GM10248 (cell line): ENCODE measurements at regions not wholly inside any gene's neighbourhood (a gene's known extent, or its start where the extent isn't known, plus 50 kb on each side); places are given as distances from the start of the nearest gene placed in this dataset.
"Not testable (repeated sequence)": the region's sequence is repeated elsewhere in the genome, so short reads cannot be mapped to it uniquely, and the experiment has no call there.

Source experiments
- CTCF ChIA-PET: fragments of 300-600 bp; sonication (Branson Sonifier 250); formaldehyde crosslinking; extraction: SDS; loops from one replicate; lab custom pipeline; 2021; ENCODE audit warnings: antibody characterized with exemption; lab: Yijun Ruan, JAX
- POLR2A ChIA-PET: fragments of 350-650 bp; sonication (Branson Sonifier 250); formaldehyde crosslinking; extraction: SDS; loops from one replicate; lab custom pipeline; 2020; ENCODE audit warnings: antibody characterized with exemption; lab: Yijun Ruan, JAX
- DNase-seq: peaks from one replicate; pipeline ENCODE4 v3.0.0; 2012; ENCODE audit errors: extremely low spot score
- TF ChIP-seq, protein P1 (sequence below): IDR thresholded peaks from 2 replicates; pipeline ENCODE4 v1.5.1; 2012; ENCODE audit warnings: mild to moderate bottlenecking, low read depth; ENCODE audit errors: extremely low read depth, missing control alignments, control extremely low read depth

DNA sequence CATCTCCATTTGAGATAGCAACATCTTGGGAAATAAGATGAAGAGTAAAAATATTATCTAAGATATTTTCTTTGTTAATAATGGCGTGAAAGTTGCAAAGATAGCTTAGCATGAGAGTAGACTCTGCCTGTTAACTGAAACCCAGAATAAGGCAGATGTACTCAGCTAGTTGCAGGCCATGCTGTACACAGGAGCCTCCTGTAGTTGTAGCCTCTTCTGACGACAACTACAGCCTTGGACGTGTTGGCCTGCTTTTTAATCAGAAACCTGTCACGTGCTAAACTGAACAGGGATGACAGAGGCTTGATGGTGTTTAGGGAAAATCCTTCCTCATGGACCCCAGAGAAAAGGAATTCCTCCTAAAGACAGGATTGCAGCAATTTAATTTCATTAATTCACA lies 155.1 kb upstream of the TMEM229A start:
- ChIA-PET POLR2A (no interaction called here), CTCF (interaction anchor here (2.7 kb wide), 1 partner anchor 16 kb away, joined by 11 read pairs; no protein-coding TSS in a partner anchor)
- DNase-seq, result no peak
- TF ChIP-seq, protein P1, sequence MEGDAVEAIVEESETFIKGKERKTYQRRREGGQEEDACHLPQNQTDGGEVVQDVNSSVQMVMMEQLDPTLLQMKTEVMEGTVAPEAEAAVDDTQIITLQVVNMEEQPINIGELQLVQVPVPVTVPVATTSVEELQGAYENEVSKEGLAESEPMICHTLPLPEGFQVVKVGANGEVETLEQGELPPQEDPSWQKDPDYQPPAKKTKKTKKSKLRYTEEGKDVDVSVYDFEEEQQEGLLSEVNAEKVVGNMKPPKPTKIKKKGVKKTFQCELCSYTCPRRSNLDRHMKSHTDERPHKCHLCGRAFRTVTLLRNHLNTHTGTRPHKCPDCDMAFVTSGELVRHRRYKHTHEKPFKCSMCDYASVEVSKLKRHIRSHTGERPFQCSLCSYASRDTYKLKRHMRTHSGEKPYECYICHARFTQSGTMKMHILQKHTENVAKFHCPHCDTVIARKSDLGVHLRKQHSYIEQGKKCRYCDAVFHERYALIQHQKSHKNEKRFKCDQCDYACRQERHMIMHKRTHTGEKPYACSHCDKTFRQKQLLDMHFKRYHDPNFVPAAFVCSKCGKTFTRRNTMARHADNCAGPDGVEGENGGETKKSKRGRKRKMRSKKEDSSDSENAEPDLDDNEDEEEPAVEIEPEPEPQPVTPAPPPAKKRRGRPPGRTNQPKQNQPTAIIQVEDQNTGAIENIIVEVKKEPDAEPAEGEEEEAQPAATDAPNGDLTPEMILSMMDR, result no peak

GRCh38 chr7:124183649-124184048 lies 150.8 kb upstream of the TMEM229A start:
- no peak for DNase-seq
- TF ChIP-seq, protein P1, result no peak
- ChIA-PET POLR2A (no interaction called here), CTCF (interaction anchor here (1.5 to 1.9 kb wide), 2 partner anchors 9 to 13 kb away, joined by 5 to 7 read pairs; no protein-coding TSS in a partner anchor)

DNA sequence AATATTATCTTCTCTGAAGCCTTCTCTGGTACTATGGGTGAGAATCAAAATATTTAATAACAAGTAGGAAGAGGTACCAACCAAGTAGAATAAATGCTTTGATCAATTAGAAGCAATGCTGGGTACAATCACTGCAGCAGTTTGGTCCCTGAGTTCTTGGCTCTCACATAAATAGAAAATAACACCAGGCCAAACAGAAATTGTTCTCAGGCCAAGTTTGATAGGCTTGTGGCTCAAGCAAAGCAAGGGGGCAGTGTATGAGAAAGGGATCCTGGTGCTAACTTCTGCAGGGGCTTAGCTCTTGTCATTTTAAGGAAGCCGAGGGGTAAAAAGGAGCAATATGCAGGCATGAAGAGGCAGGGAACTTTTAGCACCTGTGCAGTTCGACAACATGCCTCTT lies 146.8 kb upstream of the TMEM229A start:
- TF ChIP-seq, protein P1, result no peak
- no peak for DNase-seq
- ChIA-PET CTCF (interaction anchor here (0.8 to 2.4 kb wide), 7 partner anchors 9 to 605 kb away, joined by 3 to 10 read pairs (median 4); no protein-coding TSS in a partner anchor), POLR2A (no interaction called here)

- CTCF ChIA-PET, result no interaction called here
- TF ChIP-seq, protein P1, result no peak
- DNase-seq, result no peak
- POLR2A ChIA-PET, result no interaction called here
Measured at GRCh38 chr7:124177891-124178290, 145.0 kb upstream of the TMEM229A start.

DNA sequence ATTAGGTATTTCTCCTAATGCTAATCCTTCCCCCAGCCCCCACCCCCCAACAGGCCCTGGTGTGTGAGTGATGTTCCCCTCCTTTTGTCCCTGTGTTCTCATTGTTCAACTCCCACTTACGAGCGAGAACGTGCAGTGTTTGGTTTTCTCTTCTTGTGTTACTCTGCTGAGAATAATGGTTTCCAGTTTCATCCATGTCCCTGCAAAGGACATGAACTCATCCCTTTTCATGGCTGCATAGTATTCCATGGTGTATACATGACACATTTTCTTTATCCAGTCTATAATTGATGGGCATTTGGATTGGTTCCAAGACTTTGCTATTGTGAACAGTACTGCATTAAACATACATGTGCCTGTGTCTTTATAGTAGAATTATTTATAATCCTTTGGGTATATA lies 138.9 kb upstream of the TMEM229A start:
- POLR2A ChIA-PET, DNase-seq: not testable (repeated sequence)
- CTCF ChIA-PET, result interaction anchor here (1.0 to 1.5 kb wide), 4 partner anchors 8 to 613 kb away, joined by 3 to 9 read pairs (median 5); no protein-coding TSS in a partner anchor

- no peak for DNase-seq
- ChIA-PET POLR2A (no interaction called here), CTCF (interaction anchor here (0.8 to 1.6 kb wide), 10 partner anchors 8 to 614 kb away, joined by 3 to 9 read pairs (median 3); no protein-coding TSS in a partner anchor)
- TF ChIP-seq, protein P1, result peak; percentile 38
Measured at GRCh38 chr7:124171068-124171467, 138.2 kb upstream of the TMEM229A start.

- no peak for DNase-seq
- TF ChIP-seq, protein P1, result no peak
- ChIA-PET POLR2A (no interaction called here), CTCF (interaction anchor here (0.8 to 2.0 kb wide), 4 partner anchors 10 to 616 kb away, joined by 3 to 10 read pairs (median 4); no protein-coding TSS in a partner anchor)
Measured at GRCh38 chr7:124168616-124169015, 135.7 kb upstream of the TMEM229A start.
